Uterus (tissue), 3 donors: ENCODE measurements at regions not wholly inside any gene's neighbourhood (a gene's known extent, or its start where the extent isn't known, plus 50 kb on each side); places are given as distances from the start of the nearest gene placed in this dataset.

ENCODE experiments used
- DNase-seq, 2 donors: peaks; one replicate each; pipeline ENCODE4 v3.0.0-alpha.2; 2019 to 2020
- H3K27ac ChIP-seq, 2 donors: fragments of 200-600 bp; sonication (generic); 1 replicate in 1 of 2; 2 replicates in 1 of 2; pipeline ENCODE4 v1.5.1; 2016 to 2018
- H3K27me3 ChIP-seq, 2 donors: fragments of 200-600 bp; sonication (generic); one replicate each; pipeline ENCODE4 v1.5.1; 2018 to 2019; ENCODE audit warnings: control low read depth in 1 of 2
- H3K36me3 ChIP-seq, 2 donors: fragments of 200-600 bp; sonication (generic); one replicate each; pipeline ENCODE4 v1.5.1; 2019; ENCODE audit warnings: control low read depth in 1 of 2
- H3K4me1 ChIP-seq, 2 donors: fragments of 200-600 bp; sonication (generic); one replicate each; pipeline ENCODE4 v1.5.1; 2018 to 2019; ENCODE audit warnings: control low read depth in 1 of 2
- H3K4me3 ChIP-seq, 2 donors: fragments of 200-600 bp; sonication (generic); 1 replicate in 1 of 2; 2 replicates in 1 of 2; pipeline ENCODE4 v1.5.1; 2018 to 2019; ENCODE audit warnings: mild to moderate bottlenecking in 1 of 2
- H3K9me3 ChIP-seq, 2 donors: fragments of 200-600 bp; sonication (generic); one replicate each; pipeline ENCODE4 v1.5.1; 2019; ENCODE audit warnings: control low read depth in 1 of 2
- POLR2A ChIP-seq, 2 donors: fragments of 450-650 bp; IDR thresholded peaks; one replicate each; pipeline ENCODE4 v1.6.1; 2016; ENCODE audit warnings: antibody characterized with exemption in 2 of 2, mild to moderate bottlenecking in 1 of 2, moderate library complexity in 1 of 2
- intact Hi-C: fragments of 100-400 bp; cut with DNase I; formaldehyde crosslinking; loops from one replicate; pipeline ENCODE4 v1.15.1; 2023; ENCODE audit warnings: low total_unique reads
- TF ChIP-seq, protein P1 (sequence below), 4 experiments: fragments of 200-600 bp in 2 of 4; fragments of 450-650 bp in 2 of 4; sonication (generic) in 2 of 4; IDR thresholded peaks; one replicate each; pipeline ENCODE4 v1.5.1; 2016 to 2019; ENCODE audit warnings: antibody characterized with exemption in 4 of 4, mild to moderate bottlenecking in 2 of 4, moderate library complexity in 1 of 4
- donor health status: DM: yes; HTN: yes; CAD: no.

DNA sequence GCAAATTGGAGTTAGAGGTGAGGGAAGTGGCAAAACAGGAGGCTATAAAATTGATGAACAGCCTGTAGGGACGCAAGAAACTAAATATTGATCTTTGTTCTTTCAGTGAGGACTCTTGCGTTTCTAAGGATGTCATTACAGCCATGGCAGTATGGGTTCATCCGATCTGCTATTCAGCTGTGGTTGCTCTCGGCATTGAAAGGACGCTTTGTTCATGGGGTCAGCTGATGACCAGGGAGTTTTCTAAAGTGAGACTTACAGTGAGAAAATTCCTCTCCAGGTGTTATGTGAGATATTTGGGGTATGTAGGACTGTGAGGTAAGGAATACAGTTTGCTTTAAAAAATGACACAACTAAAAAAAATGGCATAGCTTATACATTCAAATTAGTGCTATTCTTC, 52.7 kb upstream of the PELI1 start:
- intact Hi-C loops, result no loop called here
- no peaks in the 10 kb centered on the region for H3K36me3 ChIP-seq
- H3K27ac ChIP-seq, result no peak overlapping the region
- H3K9me3 ChIP-seq, result no peaks in the 10 kb centered on the region
- peaks cover 0 to 10% of the 10 kb centered on the region in 2 donors for H3K4me1 ChIP-seq
- no peak for DNase-seq
- no peak overlapping the region for H3K4me3 ChIP-seq
- no peak for TF ChIP-seq POLR2A (IDR thresholded peaks at IDR 0.05)
- TF ChIP-seq, protein P1, sequence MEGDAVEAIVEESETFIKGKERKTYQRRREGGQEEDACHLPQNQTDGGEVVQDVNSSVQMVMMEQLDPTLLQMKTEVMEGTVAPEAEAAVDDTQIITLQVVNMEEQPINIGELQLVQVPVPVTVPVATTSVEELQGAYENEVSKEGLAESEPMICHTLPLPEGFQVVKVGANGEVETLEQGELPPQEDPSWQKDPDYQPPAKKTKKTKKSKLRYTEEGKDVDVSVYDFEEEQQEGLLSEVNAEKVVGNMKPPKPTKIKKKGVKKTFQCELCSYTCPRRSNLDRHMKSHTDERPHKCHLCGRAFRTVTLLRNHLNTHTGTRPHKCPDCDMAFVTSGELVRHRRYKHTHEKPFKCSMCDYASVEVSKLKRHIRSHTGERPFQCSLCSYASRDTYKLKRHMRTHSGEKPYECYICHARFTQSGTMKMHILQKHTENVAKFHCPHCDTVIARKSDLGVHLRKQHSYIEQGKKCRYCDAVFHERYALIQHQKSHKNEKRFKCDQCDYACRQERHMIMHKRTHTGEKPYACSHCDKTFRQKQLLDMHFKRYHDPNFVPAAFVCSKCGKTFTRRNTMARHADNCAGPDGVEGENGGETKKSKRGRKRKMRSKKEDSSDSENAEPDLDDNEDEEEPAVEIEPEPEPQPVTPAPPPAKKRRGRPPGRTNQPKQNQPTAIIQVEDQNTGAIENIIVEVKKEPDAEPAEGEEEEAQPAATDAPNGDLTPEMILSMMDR (IDR thresholded peaks at IDR 0.05), result no peak
- no peaks in the 10 kb centered on the region for H3K27me3 ChIP-seq

DNA sequence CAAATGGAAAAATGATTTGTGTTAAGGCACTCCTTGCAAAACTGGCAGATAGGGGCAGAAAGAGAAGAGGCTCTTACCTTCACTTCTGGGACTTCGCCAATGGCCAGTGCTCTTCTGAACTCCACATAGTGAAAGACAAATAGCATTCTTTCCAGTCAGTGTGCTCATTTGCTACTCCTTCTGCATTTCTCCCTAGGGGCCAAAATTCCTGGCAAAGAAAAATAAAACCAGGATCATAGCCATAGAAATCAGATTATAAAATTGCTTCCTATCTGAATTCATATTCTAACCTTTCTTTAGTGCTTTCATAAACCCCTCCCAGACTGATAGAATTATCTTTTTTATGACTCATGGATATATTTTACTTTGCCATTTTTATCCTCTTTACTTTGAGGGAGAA, 56.9 kb upstream of the PELI1 start:
- no peak overlapping the region for H3K4me3 ChIP-seq
- H3K9me3 ChIP-seq, result no peaks in the 10 kb centered on the region
- TF ChIP-seq POLR2A (IDR thresholded peaks at IDR 0.05), result no peak
- TF ChIP-seq, protein P1 (IDR thresholded peaks at IDR 0.05), result no peak
- H3K27me3 ChIP-seq, result no peaks in the 10 kb centered on the region
- intact Hi-C loops, result loop anchor here (10.0 kb wide), 1 partner anchor 56 kb away; the partner anchor contains the start of gene PELI1
- no peak for DNase-seq
- H3K27ac ChIP-seq, result peak overlapping the region; percentile 85 to 91
- H3K4me1 ChIP-seq, result peaks cover 10 to 11% of the 10 kb centered on the region in 2 donors
- no peaks in the 10 kb centered on the region for H3K36me3 ChIP-seq

DNA sequence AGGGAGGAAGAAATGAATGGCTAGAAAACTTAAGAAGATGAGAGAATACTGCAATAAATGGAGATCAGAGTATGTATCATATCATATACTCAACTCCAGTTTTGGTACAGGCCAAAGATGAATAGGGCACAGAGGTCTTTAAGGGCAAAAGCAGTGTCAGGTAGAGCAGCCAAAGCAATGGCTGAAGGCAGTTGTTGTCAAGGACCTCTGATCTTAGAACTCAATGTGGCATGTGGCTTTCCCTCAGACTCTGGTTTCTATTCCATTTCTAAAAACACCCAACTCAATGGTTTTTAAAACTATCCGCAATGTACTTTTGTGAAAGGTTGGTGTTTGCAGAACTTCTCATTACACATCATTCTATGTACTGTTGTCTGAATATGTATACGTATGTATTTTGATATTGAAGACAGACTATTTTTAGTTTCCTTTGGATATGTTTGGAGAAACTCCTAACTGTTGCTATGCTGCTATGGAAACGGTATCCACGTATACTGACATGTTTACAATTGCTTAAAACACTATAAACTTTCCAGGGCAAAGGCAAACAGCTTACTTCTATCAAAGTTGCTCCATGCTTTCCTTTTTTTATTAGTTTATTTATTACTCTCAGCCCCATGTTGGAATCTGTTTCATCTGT, 58.1 kb upstream of the PELI1 start:
- TF ChIP-seq, protein P1 (IDR thresholded peaks at IDR 0.05), result no peak
- no peak for TF ChIP-seq POLR2A (IDR thresholded peaks at IDR 0.05)

DNA sequence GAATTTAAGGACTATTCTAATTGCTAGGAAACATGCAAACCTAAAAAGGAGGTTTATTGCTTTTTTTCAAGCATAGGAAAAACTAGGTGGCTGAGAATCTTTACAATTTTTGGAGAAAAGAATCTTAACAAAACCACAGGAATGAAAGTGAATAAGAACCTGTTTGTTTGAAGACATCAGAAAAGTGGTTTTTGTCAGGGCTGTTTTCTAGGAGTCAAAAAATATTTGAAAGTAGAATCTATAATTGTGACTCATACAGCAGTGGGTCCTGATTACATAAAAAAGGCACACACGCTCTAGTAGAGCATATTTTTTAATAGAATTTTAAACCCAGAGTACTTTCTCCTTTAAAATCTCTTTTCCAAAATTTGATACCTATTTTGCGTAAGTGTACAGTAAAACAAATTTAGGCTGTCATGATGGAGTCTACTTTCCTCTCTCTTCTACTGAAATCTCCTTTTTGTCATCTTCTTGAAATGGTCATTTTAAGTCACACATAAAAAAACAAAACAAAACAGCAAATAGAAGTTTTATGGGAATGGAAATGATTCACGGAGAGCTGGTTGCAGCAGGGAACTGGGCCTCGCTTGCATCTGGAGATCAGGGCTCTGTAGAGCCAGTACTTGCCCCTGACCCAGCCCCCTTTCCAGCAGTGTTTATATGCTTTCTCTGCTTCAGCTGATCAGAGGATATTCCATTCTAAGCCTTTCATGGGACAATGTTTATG, 59.1 kb upstream of the PELI1 start:
- H3K27me3 ChIP-seq, result no peaks in the 10 kb centered on the region
- no peak for TF ChIP-seq POLR2A (IDR thresholded peaks at IDR 0.05)
- TF ChIP-seq, protein P1 (IDR thresholded peaks at IDR 0.05), result peak in 1 of 4 experiments; percentile 11
- DNase-seq, result no peak
- no peaks in the 10 kb centered on the region for H3K36me3 ChIP-seq
- no peaks in the 10 kb centered on the region for H3K9me3 ChIP-seq
- H3K4me3 ChIP-seq, result no peak overlapping the region
- peaks cover 10 to 11% of the 10 kb centered on the region in 2 donors for H3K4me1 ChIP-seq
- intact Hi-C loops, result loop anchor here (10.0 kb wide), 1 partner anchor 58 kb away; the partner anchor contains the start of gene PELI1
- peak overlapping the region; percentile 85 to 91 for H3K27ac ChIP-seq

More for the DNA sequence above, 58.1 kb upstream of the PELI1 start:
- H3K4me3 ChIP-seq, result no peak overlapping the region
- no peak for DNase-seq
- H3K36me3 ChIP-seq, result no peaks in the 10 kb centered on the region
- no peaks in the 10 kb centered on the region for H3K27me3 ChIP-seq
- peaks cover 10 to 11% of the 10 kb centered on the region in 2 donors for H3K4me1 ChIP-seq
- H3K27ac ChIP-seq, result peak overlapping the region; percentile 85 to 91
- no peaks in the 10 kb centered on the region for H3K9me3 ChIP-seq
- intact Hi-C loops, result loop anchor here (10.0 kb wide), 1 partner anchor 58 kb away; the partner anchor contains the start of gene PELI1
